Erythroblast (primary cell): ENCODE measurements at regions not wholly inside any gene's neighbourhood (a gene's known extent, or its start where the extent isn't known, plus 50 kb on each side); places are given as distances from the start of the nearest gene placed in this dataset.

Source experiments
- GATA1 ChIP-seq: IDR thresholded peaks from 2 replicates; pipeline ENCODE4 v1.6.1; 2011; ENCODE audit warnings: low read depth, mild to moderate bottlenecking, control low read depth, low read length, moderate library complexity
- POLR2A ChIP-seq: IDR thresholded peaks from 2 replicates; pipeline ENCODE4 v1.6.1; 2011; ENCODE audit warnings: mild to moderate bottlenecking, low read length

DNA sequence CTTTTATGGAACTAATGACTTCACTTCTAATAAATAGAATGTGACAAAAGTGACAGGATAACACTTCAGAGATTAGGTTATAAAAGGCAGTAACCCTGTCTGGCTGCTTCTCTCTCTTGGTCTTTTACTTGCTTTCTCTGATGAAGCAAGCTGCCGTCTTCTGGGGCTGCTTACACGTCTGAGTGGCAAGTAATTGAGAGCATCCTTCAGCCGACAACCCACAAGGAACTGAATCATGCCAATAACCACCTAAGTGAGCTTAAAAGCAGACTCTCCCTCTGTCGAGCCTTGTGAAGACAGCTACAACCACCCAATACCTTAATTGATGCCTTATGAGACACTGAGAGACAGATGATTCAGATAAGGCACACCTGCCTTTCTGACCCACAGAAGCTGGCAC lies 1091.2 kb downstream of the SLITRK1 start:
- TF ChIP-seq POLR2A (no peak), GATA1 (no peak)
